Uterus (tissue), 2 donors: ENCODE measurements at regions not wholly inside any gene's neighbourhood (a gene's known extent, or its start where the extent isn't known, plus 50 kb on each side); places are given as distances from the start of the nearest gene placed in this dataset.

Experiments used
- CTCF ChIP-seq, 4 experiments: fragments of 200-600 bp in 2 of 4; fragments of 450-650 bp in 2 of 4; sonication (generic) in 2 of 4; IDR thresholded peaks; one replicate each; pipeline ENCODE4 v1.5.1; 2016 to 2019; ENCODE audit warnings: antibody characterized with exemption in 4 of 4, mild to moderate bottlenecking in 2 of 4, moderate library complexity in 1 of 4
- POLR2A ChIP-seq, 2 donors: fragments of 450-650 bp; IDR thresholded peaks; one replicate each; pipeline ENCODE4 v1.6.1; 2016; ENCODE audit warnings: antibody characterized with exemption in 2 of 2, mild to moderate bottlenecking in 1 of 2, moderate library complexity in 1 of 2

GRCh38 chr5:174980952-174981351 is 256.6 kb downstream of the MSX2 start:
- TF ChIP-seq CTCF (IDR thresholded peaks at IDR 0.05) = no peak
- no peak for TF ChIP-seq POLR2A (IDR thresholded peaks at IDR 0.05)
